ENCODE measurements at regions not wholly inside any gene's neighbourhood (a gene's known extent, or its start where the extent isn't known, plus 50 kb on each side); places are given as distances from the start of the nearest gene placed in this dataset.

GRCh38 chr20:57795977-57796560 lies 86.3 kb upstream of the PMEPA1 start:
- Histone ChIP-seq H3K9me3 (replicated peaks; ENCODE audit: control insufficient read depth, insufficient read depth, low read length) (no peaks in the 10 kb centered on the region), H3K4me3 (no peak overlapping the region), H3K9ac (ENCODE audit: control insufficient read depth, insufficient read depth, low read length) (no peak overlapping the region), H3K4me1 (ENCODE audit: control insufficient read depth, insufficient read depth, low read length) (no peaks in the 10 kb centered on the region), H3K79me2 (ENCODE audit: control insufficient read depth, insufficient read depth, low read length) (no peaks in the 10 kb centered on the region), H3K27me3 (replicated peaks in 1 of 2; ENCODE audit: control insufficient read depth in 2 of 2, insufficient read depth in 2 of 2, low read length in 1 of 2) (peaks cover 0 to 4% of the 10 kb centered on the region in 2 experiments; a peak in 2 of 4 replicates), H3K4me2 (ENCODE audit: control insufficient read depth, insufficient read depth) (no peak overlapping the region), H3K27ac (ENCODE audit: control insufficient read depth, insufficient read depth) (no peak overlapping the region), H2AFZ (ENCODE audit: control insufficient read depth, low read depth, low read length) (no peak overlapping the region), H3K36me3 (ENCODE audit: control insufficient read depth in 2 of 2, insufficient read depth in 2 of 2, low read length in 1 of 2) (no peaks in the 10 kb centered on the region), H4K20me1 (ENCODE audit: control insufficient read depth, insufficient read depth) (no peaks in the 10 kb centered on the region)
- CTCF ChIA-PET, result no interaction called here
- FAIRE-seq, result no peak
- SMC1A ChIA-PET (ENCODE audit: uncharacterized antibody, unreplicated experiment), result no interaction called here
- no peak for ATAC-seq
- POLR2A ChIA-PET, result no interaction called here
- DNase-seq (ENCODE audit: low read depth, low spot score), result no peak
- in situ Hi-C loops (cut with MboI), result no loop called here
- intact Hi-C loops (cut with micrococcal nuclease; ENCODE audit: unreplicated experiment), result no loop called here
- BruUV-seq (replicated peaks), result no TSS peak
- TF ChIP-seq EGR1 (IDR thresholded peaks at IDR 0.05; ENCODE audit: borderline replicate concordance in 1 of 2, low read depth in 2 of 2, low read length in 2 of 2) (no peak), E2F8 (IDR thresholded peaks at IDR 0.05; ENCODE audit: low read depth, partially characterized antibody) (no peak), EZH2 (IDR thresholded peaks at IDR 0.05; ENCODE audit: borderline replicate concordance, control insufficient read depth, low read depth, low read length) (no peak), PBX3 (IDR thresholded peaks at IDR 0.05; ENCODE audit: insufficient replicate concordance, low read depth, low read length) (peak; percentile 69), POLR2A (IDR thresholded peaks at IDR 0.05; ENCODE audit: low read depth, low read length) (no peak), ATF7 (IDR thresholded peaks at IDR 0.05; ENCODE audit: low read depth) (no peak), CHD2 (IDR thresholded peaks at IDR 0.05; ENCODE audit: borderline replicate concordance, low read depth, low read length) (no peak), HDAC2 (IDR thresholded peaks at IDR 0.05) (no peak), NKRF (conservative IDR thresholded peaks at IDR 0.05) (no peak), CHD1 (IDR thresholded peaks at IDR 0.05; ENCODE audit: low read depth, low read length) (no peak), BCL3 (IDR thresholded peaks at IDR 0.05; ENCODE audit: borderline replicate concordance, insufficient read depth, low read depth, low read length, poor library complexity, severe bottlenecking) (peak; percentile 98)
- 42% methylated on average over 8 of the region's 8 CpGs for WGBS (ENCODE audit: insufficient coverage, insufficient replicate concordance, low lambda C conversion rate, missing lambda C conversion rate)
- RAD21 ChIA-PET (ENCODE audit: unreplicated experiment), result no interaction called here

All from GM12878 (cell line).